NCI-H345 treated with DMSO at 0.1 percent for 48 hours (cell line): ENCODE measurements at regions not wholly inside any gene's neighbourhood (a gene's known extent, or its start where the extent isn't known, plus 50 kb on each side); places are given as distances from the start of the nearest gene placed in this dataset.

Experiments
- DNase-seq: peaks from one replicate; lab custom pipeline; 2025; ENCODE audit not compliant: unreplicated experiment; lab: John Stamatoyannopoulos, UW

DNA sequence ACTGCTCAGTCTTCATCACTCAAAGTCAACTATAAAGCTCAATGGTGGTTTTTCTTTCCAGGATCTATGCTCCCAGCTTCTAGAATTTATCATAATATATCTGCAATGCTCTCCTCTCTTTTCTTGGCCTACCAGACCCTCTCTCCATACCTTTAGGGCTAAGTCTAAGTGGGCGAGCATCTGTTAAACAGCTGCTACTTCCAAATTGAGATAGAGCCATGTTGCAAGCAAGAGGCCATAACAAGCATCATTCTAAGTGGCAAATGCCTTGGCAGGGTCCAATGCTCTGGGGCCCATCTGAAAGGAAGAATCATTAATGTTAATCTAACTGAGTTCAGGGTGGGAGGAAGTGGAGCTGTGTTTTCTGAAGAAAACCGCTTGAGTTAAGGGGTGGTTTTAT, 324.0 kb downstream of the TLR4 start:
- DNase-seq: no peak

DNA sequence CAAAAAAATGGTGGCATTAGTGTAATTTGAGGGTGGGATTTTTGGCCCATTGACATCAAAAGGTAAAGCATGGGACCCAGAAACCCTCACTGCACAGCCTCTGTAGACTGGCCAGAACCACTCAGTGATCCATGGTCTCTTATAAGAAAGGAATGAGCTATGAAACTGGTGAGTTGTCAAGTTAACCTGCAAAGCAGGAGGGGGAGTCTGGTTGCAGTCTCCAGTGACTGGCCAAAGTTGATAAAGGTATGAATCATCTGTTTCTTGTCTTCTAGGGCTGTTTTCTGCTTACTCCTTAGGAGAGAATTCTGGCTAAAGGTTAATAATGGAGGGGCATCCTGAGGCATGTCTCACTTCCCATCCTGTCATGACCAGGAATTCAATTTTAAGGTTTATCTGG, 325.2 kb downstream of the TLR4 start:
- no peak for DNase-seq

DNA sequence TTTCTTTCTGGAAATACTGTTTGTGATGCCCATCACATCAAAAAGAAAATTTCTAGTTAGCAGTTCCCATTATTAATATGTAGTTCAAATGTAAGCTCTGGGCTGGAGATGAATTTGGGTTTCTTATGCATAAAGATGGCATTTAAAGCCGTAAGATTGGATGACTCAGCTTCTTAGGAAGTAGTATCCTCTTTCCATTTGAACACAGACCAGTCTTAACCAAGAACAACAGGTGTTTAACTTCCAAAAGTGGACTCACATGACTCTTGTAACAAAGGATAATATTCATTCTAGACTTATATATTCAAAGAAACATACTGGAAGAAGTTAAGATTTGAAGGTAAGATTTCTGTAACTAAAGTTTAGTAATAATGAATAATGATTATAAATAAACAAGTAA, 330.5 kb downstream of the TLR4 start:
- no peak for DNase-seq

DNA sequence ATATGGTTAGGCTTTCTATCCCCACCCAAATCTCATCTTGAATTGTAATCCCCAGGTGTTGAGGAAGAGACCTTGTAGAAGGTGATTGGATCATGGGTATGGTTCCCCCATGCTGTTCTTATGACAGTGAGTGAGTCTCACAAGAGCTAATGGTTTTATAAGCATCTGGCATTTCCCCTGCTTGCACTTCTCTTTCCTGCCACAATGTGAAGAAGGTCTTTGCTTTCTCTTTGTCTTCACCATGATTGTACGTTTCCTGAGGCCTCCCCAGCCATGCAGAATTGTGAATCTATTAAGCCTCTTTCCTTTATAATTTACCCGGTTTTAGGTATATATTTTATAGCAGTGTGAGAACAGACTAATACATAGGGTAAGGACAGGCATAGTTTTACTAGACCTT, 334.5 kb downstream of the TLR4 start:
- DNase-seq: no peak

DNA sequence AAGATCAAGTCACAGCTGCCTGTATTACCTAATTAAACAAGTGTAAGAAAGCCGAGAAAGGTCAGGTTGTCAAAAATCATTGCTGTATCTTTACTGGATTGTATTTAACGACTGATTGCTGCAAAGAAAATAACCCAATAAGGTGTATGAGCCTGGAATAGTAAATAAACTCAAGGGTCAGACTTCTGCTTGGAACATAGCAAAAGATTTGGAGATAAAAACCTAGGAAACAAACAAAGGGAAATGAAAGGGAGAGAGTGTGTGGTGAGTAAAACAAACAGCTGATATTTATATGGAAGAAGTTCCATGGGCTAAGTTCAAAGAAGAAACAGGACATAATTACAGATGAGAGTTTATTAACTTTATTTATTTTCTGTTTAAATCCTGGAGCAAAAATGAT, 354.0 kb downstream of the TLR4 start:
- DNase-seq: no peak

DNA sequence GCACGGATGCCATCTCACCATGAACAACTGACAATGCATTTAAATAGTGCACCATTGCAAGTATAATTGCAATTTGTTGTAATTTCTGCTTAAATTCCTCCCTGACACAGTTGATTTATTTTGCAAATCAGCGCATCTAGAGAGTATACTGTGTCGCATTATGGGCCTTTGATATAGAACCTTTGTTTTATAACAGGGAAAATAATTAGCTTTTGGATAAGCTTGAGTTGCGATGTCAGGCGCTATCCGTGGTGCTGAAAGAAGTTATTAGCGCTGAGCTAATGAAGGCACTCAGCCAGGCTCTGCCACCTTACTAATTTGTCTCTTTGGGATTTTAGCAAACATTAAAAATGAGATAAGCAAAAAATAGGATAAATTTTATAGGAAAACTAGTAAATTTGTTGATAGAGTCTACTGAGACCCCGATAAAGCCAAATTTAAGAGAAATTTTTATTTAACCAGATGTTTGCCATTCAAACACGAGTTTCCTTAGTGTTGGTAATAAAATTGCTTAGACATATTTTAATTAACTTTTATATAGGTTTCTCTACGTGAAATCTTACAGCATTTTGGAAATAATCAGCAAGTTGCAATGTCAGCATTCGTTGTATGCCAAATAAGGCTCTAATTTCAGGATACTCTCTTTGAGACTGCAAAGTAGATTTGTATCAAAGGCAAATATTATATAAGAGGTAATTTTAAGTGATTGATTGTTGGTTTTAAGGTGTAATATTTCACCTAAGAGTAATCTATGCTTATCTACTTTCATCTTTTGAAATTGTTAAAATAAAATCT, 355.5 kb downstream of the TLR4 start:
- DNase-seq: no peak

DNA sequence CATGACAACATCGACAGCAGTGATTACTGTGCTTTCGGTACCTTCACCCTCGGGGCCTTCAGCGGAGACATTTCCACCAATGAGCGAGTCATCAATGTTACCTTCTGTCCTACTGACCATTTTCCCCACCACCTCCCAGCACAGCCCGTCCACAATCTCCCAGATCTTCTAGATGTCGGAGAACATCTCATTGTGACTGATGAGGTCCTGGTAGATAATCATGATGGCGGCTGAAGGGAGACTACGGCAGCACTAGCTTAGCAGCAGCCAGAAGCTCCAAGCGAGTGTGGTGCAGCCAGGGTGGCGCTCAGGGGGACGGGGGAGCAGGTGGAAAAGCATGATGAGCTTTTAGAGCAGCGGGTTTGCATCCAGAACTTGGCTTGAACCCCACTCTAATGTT, 379.0 kb downstream of the TLR4 start:
- no peak for DNase-seq

DNA sequence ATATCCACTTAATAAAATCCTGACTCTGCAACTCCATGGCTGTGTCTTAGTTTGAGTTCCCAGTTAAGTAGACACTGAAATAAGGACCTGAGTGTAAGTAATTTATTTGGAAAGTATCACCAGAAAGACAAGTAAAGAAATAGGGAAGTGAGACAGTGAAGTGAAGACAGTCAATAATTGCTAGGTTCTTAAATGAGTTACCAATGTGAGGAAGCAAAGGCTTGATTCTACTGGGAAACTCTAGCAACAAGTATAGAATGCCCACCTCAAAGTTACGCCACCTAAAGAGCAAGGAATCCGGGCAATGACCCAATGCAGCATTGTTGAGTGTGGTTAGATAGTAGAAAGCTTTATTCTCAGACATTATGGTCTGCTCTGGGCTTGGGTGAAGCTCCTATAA, 383.9 kb downstream of the TLR4 start:
- no peak for DNase-seq

DNA sequence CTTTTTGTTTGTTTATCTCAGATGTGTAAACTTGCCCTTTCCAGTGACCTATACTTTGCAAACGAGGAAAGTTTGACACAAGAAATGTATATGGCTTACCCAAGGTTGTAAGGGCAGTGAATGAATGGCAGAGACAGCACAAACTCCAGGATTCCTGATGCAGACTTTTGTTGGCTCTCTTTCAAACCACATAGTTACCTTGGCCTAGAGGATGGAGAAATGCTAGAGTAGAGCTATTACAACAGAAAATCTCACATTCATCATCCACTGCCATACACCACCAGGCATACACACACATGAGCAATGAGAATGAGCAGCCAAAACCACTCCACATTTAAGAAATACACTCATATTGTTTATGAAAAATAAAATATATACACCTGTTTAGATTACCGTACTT, 387.0 kb downstream of the TLR4 start:
- no peak for DNase-seq

DNA sequence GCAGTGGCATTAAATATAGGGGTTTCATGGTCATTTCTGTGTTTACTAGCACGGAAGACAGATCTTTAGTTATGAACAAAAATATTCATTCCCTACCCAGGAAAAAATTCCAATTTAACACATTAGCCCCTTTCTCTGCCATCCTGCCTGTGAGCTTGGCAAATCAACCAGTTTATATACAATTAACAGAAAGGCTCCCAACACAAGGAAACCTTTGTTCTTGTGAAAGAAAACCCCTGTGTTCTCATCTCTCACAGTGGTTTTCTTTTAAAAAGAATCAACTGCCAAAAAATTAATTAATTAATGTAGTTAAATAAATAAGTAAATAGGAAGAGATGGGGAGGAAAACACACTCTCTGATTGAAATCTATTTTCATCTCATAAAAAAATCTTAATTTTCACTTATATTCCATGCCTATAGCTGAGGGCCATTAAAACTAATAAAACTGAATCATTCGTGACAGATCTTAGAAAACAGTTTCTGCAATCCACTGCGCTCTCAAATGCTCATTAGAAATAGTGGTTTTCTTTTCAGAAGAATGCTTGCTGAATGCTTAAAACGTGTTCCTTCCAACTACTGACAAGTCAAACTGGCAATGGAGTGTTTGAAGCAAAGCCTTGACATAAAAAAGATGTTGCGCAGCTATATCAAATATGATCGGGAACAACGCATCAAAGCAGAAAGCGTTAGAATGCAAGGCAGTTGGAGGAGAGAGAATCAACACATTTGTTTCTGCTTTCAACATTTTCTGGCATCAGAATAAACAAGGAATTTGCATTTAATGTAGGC, 387.7 kb downstream of the TLR4 start:
- DNase-seq: no peak

DNA sequence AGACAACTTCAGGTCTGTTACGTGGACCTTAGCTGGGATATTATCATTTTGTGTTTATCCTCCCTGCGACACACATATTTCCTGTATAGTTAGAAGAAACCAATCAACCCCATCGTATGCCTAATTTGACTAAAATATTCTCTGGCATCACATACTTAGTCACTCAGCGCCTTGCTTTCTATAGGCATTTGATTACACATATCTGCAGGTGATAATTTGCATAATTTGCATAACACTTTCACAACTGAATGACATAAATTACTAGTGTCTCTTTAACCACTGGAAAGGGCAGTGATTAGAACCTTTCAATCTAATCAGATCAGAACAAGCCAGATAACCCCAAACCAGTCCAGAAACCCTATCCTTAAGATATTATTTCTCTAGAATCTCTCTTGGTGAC, 390.2 kb downstream of the TLR4 start:
- DNase-seq: no peak

DNA sequence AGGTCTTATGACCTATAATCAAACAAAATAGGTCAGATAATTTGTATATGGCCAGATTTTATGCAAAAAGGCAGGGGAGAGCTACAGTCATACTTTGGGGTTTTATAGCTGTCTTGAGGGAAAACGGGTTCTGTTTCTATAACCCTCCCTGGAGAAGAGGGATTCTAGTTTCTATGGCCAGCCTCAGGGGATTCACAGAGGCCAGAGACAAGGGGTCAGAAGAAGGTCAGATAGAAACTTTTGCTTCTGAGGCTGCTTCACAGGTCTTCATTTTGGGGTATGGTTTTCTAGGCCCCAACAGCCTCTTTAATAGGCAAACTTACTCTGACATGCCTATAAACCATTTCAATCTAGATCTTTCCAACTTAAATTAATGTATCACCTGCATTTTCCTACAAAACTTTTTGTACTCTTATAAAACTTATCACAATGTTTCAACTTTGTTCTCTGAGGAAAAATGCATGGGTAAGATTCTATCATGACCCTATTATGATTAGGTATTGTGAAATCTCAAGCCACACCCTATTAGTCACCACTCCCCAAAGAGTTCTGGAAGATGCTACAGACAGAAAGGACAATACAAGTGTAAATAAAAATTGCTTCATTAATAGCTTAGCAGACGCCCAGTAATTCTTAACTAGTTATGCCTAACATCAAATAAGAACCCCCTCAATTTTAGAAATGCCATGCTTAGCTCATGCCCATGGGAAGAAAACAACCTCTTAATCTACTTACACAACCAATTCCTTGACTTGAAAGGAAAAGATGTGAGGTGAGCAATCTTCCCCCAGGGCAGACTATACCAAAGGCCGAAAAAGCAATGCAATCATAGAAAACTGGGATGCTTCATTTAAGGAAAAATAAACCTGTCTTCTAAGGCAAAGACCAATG, 396.6 kb downstream of the TLR4 start:
- no peak for DNase-seq

DNA sequence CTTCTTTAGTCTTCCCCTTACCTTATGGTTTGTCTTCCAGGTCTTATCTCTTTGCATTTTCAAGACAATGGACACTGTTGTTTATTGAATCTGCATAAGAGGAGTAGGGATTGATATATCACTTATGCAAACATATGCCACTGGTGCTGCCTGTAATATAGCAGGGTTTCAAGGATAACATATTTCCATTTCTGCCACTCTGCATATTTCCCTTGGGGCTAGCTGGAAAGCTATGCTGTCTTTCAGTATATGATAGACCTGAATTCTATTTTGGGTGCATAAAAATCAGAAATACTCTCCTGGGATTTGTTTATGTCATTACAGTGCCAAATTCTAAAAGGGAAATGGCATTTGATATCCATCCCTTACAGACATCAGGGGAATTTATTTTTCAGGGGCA, 400.2 kb downstream of the TLR4 start:
- DNase-seq: no peak

DNA sequence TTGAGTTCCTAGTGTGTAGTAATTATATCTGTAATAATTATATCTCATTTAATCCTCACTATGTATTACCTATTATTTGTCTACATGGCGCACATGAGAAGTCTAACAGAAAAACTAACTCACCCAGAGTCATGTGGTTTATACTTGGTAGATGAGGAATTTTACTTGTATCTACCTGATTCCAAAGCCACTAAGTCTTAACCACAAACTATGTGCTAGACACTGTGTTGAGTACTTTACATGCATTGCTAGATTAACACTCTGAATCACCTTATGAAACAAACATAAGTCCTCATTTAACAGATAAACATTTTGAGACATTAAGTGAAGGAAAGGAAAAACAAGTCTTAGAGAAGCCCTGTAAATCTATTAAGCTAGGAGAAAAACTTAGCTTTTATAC, 404.8 kb downstream of the TLR4 start:
- DNase-seq: no peak

DNA sequence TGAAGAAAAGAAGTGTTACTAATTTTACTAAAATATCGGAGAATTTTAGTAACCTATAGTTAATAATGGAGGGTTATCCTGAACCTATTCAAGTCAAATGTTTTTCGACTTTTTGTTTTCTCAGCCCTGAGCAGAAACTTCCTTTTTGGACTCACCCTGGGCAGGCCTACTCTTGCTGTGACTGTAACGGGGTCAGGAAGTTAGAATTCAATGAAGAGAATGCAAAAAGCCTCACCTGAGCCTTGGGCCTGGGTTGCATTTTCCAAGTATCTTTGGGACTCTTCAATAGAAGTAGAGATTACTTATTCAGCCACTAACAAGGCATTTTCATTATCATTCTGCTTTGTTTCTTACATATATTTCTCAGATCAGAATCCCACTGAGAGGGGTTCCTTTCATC, 405.3 kb downstream of the TLR4 start:
- no peak for DNase-seq

DNA sequence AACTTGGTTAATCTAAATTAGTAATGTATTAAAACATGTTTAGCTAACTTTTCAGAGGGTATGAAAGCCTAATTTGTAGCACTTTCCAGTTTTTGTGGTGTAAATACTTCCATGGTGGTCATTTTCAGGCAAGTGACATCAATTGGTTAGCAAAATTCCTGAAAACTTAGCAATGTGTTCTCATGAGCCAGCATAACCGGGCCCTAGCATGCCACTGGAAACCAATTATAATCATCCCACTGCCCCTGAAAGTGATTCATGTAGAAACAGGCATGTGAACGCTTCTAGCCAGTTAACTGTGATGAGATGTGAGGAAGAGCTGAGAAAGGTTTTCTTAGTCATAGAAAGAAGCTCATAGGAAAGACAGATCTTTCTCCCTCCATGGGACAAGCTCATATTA, 417.2 kb downstream of the TLR4 start:
- no peak for DNase-seq

DNA sequence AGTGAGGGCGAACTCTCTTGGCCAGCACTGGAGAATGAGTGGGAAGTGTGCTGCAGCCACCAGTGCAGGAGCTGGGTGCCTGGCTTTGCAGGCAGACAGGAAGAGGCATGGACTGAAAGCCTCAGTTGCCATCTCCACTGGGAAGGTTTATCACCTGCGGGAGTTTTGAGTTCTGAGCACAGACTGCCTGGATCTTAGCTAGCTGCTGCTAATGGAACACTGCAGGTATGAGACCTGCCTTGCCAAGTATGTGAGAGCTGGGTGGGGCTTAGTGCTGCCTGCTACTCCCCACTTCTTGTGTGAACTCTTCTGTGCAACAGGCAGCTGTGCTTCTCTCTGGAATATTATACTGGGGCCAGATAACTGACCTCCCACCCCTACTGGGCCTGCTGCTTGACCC, 424.1 kb downstream of the TLR4 start:
- no peak for DNase-seq

DNA sequence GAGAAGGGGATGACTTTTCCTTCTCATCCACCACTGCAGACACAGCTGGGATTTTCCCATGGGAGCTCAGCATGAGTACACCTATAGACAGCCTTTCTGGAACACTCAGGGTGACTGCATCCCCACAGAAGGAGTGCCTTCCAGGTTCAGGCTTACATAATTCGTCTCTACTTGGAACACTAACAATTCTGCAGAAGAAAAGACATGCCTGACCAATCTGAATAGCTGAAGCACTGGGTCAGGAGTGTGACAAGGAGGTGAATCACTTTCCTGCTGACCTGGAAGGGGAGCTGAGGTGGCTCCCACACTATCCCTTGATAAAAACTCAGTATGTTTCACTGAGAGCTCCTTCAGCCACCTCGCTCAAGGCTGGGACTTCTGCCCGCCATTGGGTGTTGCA, 425.3 kb downstream of the TLR4 start:
- no peak for DNase-seq

DNA sequence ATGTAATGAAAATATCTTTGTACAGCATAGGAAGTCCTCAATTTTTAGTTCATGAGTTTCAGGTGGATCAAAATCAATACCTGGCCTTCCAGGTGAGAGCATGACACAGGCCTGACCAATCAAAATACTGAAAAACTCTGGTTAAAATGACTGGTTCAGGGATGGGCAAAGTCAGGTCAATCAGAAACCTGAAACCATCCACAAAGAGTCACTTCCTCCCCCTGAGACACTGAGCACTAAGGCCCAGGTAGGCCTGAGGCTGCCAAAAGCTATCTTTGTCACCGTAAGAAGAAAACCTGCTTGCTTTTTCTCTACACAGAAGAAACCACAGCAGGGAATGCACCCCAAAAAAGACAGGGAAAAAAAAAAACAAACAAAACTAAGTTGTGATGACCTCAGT, 444.8 kb downstream of the TLR4 start:
- no peak for DNase-seq

DNA sequence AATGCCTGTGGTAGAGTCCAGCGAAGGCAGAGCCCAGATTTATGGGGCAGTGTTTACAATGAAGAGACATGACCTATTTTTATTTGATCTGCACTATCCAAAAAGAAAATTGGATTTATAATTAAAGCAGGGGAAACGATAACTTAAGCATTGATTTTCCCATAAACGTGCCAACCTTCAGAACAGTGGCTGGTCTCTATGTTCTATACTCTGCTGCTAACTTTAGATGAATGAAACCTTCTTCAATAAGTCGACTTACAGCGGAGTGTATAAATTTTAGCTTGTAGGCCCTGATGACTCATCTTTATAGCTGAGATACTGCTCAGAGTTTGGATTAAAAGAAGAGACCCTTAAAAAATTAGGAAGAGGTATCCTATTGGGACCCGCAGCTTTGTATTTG, 452.6 kb downstream of the TLR4 start:
- no peak for DNase-seq

DNA sequence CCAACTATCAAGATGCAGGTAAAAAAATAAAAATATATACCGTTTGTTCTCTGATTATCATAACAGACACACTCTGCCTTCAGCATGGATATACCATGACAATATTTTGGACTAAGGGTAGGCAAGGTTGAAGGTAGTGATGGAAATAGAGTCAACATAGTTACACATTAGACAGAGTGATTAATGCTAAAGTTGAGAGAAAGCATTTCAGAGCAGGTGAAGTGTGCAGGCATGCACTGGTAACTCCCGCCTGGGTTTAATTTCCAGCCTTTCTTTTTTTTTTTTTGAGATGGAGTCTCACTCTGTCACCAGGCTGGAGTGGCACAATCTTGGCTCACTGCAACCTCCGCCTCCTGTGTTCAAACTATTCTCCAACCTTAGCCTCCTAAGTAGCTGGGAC, 458.5 kb downstream of the TLR4 start:
- DNase-seq: no peak

DNA sequence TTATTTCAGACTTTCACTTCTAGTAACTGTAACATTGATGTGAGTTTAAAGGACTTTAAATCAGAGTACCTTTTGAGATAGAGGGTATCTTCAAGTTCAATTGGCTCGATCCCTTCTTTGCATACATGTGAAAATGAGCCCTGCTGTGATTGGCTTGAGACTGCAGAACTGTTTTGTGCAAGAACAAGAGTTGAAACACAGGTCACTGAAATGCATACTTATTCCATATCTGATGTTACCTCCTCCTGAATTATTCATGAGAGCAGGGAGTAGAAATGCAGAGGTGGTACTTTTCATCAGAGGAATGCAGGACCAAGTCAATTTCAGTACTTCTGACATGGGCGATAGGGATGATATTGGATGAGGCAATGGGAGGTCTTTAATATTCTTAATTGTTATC, 459.5 kb downstream of the TLR4 start:
- no peak for DNase-seq
